Mucosa of stomach (tissue), 1 donor: ENCODE measurements at regions not wholly inside any gene's neighbourhood (a gene's known extent, or its start where the extent isn't known, plus 50 kb on each side); places are given as distances from the start of the nearest gene placed in this dataset.

ENCODE experiments used
- H3K27me3 ChIP-seq: one replicate; pipeline ENCODE4 v1.7.0; 2013; ENCODE audit warnings: mild to moderate bottlenecking, low read length; ENCODE audit not compliant: control insufficient read depth, insufficient read depth
- H3K36me3 ChIP-seq: one replicate; pipeline ENCODE4 v1.7.0; 2013; ENCODE audit warnings: low read length; ENCODE audit not compliant: control insufficient read depth, insufficient read depth
- H3K4me1 ChIP-seq: one replicate; pipeline ENCODE4 v1.7.0; 2013; ENCODE audit warnings: mild to moderate bottlenecking, low read length; ENCODE audit not compliant: control insufficient read depth, insufficient read depth
- H3K4me3 ChIP-seq: one replicate; pipeline ENCODE4 v1.7.0; 2013; ENCODE audit warnings: low read length
- H3K9ac ChIP-seq: one replicate; pipeline ENCODE4 v1.7.0; 2013; ENCODE audit warnings: mild to moderate bottlenecking, low read length, moderate library complexity
- H3K9me3 ChIP-seq: one replicate; pipeline ENCODE4 v1.7.0; 2013; ENCODE audit warnings: mild to moderate bottlenecking, low read length, moderate library complexity; ENCODE audit not compliant: control insufficient read depth
- donor health status: Pancreatic carcinoma.

GRCh38 chr1:38285807-38286530 is 239.4 kb upstream of the POU3F1 start:
- Histone ChIP-seq H3K9ac (no peak overlapping the region), H3K27me3 (peaks cover 3% of the 10 kb centered on the region), H3K36me3 (no peaks in the 10 kb centered on the region)

DNA sequence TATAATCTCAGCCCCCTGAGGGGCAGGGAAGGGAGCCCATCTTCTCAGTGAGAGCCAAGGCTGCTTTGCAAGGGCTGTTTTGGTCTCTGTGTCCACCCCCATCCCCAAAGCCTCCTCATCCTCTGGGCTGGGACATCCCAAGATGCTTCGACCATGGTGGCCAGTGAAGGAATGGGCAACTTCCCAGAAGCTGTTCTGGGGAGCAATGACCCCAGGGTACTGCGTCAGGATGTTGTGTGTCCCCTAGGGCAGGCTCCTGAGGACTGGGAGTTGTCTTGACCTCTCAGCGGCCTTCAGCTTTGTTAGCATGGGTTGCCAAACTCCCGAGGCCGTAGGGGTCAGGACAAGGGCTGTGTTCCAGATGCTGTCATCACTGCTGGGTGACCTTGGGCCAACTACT is 238.4 kb upstream of the POU3F1 start:
- no peaks in the 10 kb centered on the region for H3K9me3 ChIP-seq
- no peak overlapping the region for H3K9ac ChIP-seq
- H3K4me1 ChIP-seq = no peaks in the 10 kb centered on the region
- peaks cover 3% of the 10 kb centered on the region for H3K27me3 ChIP-seq
- H3K4me3 ChIP-seq = no peak overlapping the region
- H3K36me3 ChIP-seq = no peaks in the 10 kb centered on the region

More at GRCh38 chr1:38285807-38286530, 239.4 kb upstream of the POU3F1 start:
- H3K4me1 ChIP-seq = no peaks in the 10 kb centered on the region
- H3K4me3 ChIP-seq = no peak overlapping the region
- no peaks in the 10 kb centered on the region for H3K9me3 ChIP-seq

- H3K9me3 ChIP-seq = no peaks in the 10 kb centered on the region
Observed at GRCh38 chr1:38283696-38284470, 237.3 kb upstream of the POU3F1 start.

GRCh38 chr1:38279148-38279547 is 232.6 kb upstream of the POU3F1 start:
- no peaks in the 10 kb centered on the region for H3K4me1 ChIP-seq
- no peaks in the 10 kb centered on the region for H3K36me3 ChIP-seq
- H3K9me3 ChIP-seq = no peaks in the 10 kb centered on the region
- H3K27me3 ChIP-seq = peaks cover 5% of the 10 kb centered on the region
- no peak overlapping the region for H3K9ac ChIP-seq
- H3K4me3 ChIP-seq = no peak overlapping the region

More at GRCh38 chr1:38283696-38284470, 237.3 kb upstream of the POU3F1 start:
- peaks cover 3% of the 10 kb centered on the region for H3K27me3 ChIP-seq
- no peak overlapping the region for H3K9ac ChIP-seq
- H3K4me3 ChIP-seq = no peak overlapping the region
- no peaks in the 10 kb centered on the region for H3K36me3 ChIP-seq
- no peaks in the 10 kb centered on the region for H3K4me1 ChIP-seq

- no peaks in the 10 kb centered on the region for H3K9me3 ChIP-seq
- H3K9ac ChIP-seq = no peak overlapping the region
- no peak overlapping the region for H3K4me3 ChIP-seq
- H3K27me3 ChIP-seq = peaks cover 5% of the 10 kb centered on the region
- H3K36me3 ChIP-seq = no peaks in the 10 kb centered on the region
- no peaks in the 10 kb centered on the region for H3K4me1 ChIP-seq
Observed at GRCh38 chr1:38277646-38278045, 231.1 kb upstream of the POU3F1 start.

DNA sequence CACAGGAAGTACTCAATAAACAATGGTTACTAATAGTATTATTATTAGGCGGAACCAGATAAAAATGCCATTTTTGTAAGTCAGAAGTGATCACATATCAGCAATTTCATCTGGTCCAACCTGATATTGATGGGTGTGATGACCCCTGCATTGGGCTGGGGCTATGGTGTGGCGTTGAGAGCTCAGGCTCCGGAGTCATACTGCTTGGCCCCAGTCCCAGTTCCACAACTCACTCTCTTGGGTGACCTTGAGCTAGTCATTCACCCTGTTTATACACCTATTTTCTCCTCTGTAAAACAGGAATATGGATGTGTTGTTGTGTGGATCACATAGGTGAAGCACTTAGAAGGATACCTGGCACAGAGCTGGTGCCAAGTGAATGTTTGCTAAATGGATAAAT is 229.4 kb upstream of the POU3F1 start:
- Histone ChIP-seq H3K9me3 (no peaks in the 10 kb centered on the region), H3K4me3 (no peak overlapping the region), H3K4me1 (no peaks in the 10 kb centered on the region), H3K27me3 (peaks cover 9% of the 10 kb centered on the region), H3K36me3 (no peaks in the 10 kb centered on the region), H3K9ac (no peak overlapping the region)

DNA sequence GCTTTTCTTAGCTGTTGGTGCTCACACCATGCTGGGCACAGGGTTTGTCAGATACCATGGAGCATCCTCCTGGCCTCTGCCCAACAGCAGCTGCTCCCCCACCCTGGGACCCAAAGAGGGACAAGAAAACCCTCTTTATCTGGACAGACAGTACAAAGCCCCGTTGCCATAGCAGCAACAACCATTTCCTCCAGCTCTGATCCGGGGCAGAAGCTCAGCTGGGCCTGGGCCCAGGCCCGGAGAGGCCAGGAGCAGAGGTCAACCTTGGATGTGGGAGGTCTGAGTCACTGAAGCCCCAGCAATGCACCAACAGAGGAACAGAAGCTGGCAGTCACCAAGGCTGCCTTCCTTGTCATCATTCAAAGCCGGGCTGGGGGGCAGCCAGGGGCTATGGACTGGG is 228.4 kb upstream of the POU3F1 start:
- Histone ChIP-seq H3K9ac (no peak overlapping the region), H3K4me1 (no peaks in the 10 kb centered on the region), H3K27me3 (peaks cover 17% of the 10 kb centered on the region)

GRCh38 chr1:38273196-38273804 is 226.7 kb upstream of the POU3F1 start:
- no peaks in the 10 kb centered on the region for H3K9me3 ChIP-seq
- no peak overlapping the region for H3K9ac ChIP-seq
- no peaks in the 10 kb centered on the region for H3K4me1 ChIP-seq
- peaks cover 19% of the 10 kb centered on the region for H3K27me3 ChIP-seq
- H3K36me3 ChIP-seq = no peaks in the 10 kb centered on the region
- no peak overlapping the region for H3K4me3 ChIP-seq

More for the DNA sequence above, 228.4 kb upstream of the POU3F1 start:
- Histone ChIP-seq H3K36me3 (no peaks in the 10 kb centered on the region), H3K4me3 (no peak overlapping the region), H3K9me3 (no peaks in the 10 kb centered on the region)

DNA sequence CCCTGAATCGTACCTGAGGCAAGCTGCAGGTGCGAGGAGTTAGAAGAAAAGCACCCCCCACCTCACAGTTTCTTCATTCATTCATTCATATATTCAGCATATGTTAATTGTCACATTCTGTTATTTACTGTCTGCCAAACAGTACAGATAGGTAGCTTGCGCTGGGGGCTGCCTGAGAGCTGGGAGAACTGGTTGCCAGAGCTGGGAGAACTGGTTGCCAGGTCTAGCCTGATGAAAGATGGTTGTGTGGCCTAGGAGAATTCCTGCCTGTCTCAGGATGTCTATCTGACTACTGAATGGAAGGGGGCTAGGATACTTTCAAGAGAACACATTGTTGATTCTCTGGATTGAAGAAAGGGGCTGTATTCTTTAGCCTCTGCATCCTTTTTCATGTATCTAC is 225.9 kb upstream of the POU3F1 start:
- Histone ChIP-seq H3K9me3 (no peaks in the 10 kb centered on the region), H3K4me3 (no peak overlapping the region), H3K36me3 (no peaks in the 10 kb centered on the region), H3K4me1 (no peaks in the 10 kb centered on the region), H3K9ac (no peak overlapping the region), H3K27me3 (peaks cover 19% of the 10 kb centered on the region)

DNA sequence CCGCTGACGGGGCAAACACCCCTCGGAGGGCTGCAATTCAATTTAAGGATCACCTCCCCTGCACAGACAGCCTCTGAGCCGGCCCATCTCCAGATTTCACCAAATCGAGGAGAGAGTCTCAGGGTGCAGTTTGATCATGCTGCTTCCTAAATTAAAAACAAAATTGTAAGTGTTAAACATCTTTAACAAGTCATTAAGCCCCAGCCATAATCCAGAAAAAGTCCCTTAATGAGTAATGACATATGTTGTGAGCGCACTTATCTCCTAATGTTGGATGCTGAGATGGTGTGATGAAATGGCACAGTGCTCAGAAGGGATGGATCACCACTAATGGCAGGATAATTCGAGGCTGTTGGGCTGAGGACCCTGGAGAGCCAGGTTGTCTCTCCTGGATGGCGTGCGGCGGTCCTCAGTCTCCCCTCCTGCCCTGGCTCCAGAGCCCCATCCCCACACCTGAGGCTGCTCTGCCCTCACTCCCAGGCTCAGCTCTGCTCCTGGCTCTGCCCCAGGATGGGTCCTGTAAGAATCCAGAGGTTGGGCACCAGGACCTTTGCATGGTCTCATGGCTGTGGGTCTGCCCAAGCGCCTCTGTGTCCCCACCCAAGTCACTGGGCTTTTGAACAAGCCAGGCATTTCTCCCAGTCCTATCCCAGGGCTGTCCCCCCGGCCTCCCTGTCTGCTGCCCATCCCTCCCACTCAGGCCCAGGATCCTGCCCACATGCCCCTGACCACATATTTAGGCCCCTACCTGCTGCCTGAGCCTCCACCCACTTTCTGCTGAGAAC is 224.4 kb upstream of the POU3F1 start:
- Histone ChIP-seq H3K4me3 (no peak overlapping the region), H3K27me3 (peaks cover 17% of the 10 kb centered on the region), H3K4me1 (peaks cover 6% of the 10 kb centered on the region), H3K9ac (no peak overlapping the region), H3K9me3 (no peaks in the 10 kb centered on the region), H3K36me3 (no peaks in the 10 kb centered on the region)

GRCh38 chr1:38269923-38270848 is 223.6 kb upstream of the POU3F1 start:
- no peak overlapping the region for H3K4me3 ChIP-seq
- no peaks in the 10 kb centered on the region for H3K36me3 ChIP-seq
- peaks cover 14% of the 10 kb centered on the region for H3K4me1 ChIP-seq
- H3K9me3 ChIP-seq = no peaks in the 10 kb centered on the region
- H3K9ac ChIP-seq = no peak overlapping the region
- H3K27me3 ChIP-seq = peaks cover 17% of the 10 kb centered on the region
